Right forelimb (tissue), 1 donor: ENCODE measurements at regions not wholly inside any gene's neighbourhood (a gene's known extent, or its start where the extent isn't known, plus 50 kb on each side); places are given as distances from the start of the nearest gene placed in this dataset.

Experiments used
- DNase-seq: peaks from one replicate; pipeline ENCODE4 v3.0.0-alpha.2; 2018

DNA sequence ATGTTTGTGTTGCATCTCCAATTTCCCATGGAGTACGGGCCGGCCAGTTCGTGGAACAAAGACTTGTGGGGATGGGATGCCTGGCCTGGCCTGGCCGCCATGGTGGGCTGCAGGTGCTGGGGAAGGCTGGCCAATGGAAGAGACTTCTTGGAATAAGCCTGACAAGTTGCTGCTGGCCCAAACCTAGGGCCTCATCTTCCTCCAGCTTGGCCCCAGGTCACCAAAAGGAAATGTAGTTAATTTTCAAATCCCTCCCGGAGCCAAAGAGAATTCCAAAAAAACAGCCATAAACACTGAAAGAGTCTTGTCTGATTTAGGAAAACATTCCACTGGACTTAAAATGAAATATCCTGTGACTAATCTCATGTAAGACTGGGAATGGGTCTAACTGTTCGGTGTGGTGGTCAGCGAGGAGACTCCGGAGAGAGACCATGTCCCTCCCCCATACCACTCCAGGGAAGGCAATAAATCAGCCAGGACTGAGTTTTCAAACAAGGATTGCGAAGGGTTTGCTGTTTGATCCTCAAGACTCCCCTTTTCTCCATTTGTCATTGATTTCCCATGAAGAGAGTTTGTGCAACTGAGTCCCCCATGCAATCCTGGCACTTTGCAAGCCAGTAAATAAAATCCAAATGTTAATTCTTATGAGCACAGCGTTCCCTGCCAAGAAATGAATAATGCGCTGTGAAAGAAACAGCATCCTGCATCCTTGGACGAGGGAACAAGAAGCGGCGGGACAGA, 128.7 kb upstream of the HABP2 start:
- peak; percentile 86 for DNase-seq

DNA sequence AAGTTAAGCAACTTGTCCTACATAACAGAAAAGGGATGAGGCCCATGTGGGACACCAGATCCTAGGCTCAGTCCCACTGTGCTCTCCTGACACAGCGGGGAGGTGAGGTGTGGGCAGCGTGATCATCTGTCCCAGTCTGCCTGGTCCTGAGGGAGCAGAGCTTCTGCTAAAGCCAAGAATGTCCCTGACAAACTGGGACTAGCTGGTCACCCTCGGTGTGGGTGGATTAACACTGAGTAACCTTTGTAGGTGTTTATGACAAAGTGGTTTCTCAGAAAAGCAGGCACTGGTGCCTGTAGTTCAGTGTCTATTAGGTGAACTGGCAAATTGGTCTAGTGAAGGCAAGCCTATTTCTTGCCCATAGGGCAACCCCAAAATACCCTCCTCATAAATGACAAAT, 127.8 kb upstream of the HABP2 start:
- DNase-seq: no peak

DNA sequence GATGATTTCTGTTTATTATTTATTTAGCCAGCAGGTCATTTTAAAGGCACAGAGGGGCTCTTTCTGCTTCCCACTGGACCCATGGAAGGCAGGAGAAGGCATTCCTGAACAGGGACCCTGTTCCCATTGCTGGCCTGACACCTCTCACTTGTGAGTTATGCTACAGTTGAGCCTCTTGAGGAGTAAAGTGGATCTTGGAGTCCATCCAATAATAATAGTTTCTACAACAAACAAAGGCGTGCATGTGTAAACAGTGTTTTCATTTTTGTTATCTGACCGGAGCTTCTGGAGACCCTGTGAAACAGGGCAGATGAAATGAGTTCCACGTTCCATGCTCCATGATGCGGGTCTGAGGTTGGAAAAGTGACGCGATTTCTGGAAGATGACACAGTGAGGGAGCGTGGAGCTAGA, 127.3 kb upstream of the HABP2 start:
- no peak for DNase-seq

DNA sequence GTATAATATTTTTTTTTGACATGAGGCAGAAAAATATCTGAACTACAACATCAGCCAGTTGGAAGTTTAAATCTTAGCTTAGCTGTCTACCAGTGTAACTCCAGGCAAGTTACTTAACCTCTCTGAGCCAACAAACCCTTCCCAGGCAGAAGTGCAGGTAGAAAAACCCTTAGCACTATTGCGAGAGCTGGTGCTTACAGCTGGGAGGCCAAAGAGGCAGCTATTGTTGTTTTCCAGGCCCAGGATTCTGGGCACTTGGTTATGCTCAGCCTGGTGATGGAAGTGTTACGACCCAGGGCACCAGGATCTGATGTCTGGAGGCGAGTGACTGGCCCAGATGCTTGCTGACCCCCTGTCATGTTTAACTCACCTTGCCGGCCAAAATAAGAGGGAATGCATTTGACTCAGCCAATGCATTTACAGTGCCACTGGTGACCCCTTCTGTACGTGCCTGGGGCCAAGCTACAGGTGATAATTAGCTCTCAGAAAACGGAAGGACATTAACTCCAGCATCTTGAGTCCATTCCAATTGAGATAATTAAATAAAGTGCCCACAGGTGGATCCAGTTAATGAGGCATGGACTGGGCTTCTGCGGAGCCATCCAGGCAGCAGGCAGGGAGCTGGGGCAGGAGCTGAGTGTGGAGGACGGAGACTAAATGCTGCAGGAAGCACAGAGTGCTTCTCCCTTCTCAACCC, 126.5 kb upstream of the HABP2 start:
- DNase-seq: no peak

DNA sequence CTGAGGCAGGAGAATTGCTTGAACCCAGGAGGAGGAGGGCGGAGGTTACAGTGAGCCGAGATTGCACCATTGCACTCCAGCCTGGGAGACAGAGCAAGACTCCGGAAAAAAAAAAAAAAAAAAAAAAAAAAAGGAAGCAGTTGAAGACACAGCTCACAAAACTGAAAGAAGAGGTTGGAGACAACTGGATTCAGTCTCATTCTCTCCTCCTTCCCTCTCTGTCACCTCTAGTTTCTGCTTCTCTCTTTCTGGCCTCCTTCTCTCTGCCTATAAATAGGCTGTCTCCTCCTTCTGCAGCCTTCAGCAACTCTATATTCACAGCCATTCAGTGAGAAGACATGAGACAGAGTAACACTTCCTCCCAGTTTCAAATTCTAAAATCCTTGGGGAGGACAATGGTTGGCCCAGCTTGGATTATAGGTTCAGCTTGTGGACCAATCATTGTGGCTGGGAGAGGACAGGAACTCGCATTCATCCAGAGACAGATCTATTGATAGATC, 125.6 kb upstream of the HABP2 start:
- DNase-seq: no peak

DNA sequence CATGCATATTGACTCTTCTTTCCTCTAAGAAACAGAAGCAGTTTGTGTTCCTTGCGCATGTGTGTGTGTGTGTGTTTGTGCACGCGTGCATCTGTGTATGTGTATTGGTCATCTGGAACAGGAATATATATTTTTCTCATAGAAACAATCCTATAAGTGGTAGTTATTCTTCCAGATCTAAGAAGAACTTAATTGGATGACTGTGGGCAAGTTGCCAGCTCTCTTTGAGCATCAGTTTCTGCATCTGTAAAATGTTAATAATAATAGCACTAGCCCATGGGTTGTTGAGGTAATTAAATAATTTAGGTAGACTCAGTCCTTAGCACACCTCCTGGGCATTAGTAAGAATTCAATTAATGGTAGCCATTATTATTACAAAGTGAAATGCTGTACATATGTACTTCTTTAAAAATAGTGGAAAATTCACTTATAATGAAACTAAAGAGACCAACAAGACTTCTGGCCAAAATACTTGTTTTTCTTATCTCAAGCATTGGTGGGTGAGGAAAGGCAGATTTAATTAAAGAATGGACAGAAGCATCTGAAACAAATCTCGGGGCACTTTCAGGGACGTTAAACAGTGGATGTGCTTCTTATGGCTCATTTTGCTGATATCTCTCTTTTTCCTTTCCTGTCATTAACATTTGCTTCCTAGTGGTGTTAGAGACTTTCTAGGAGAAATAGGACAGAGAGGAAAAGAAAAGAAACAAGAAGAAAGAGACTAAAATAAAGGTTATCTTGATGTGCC, 124.9 kb upstream of the HABP2 start:
- no peak for DNase-seq

DNA sequence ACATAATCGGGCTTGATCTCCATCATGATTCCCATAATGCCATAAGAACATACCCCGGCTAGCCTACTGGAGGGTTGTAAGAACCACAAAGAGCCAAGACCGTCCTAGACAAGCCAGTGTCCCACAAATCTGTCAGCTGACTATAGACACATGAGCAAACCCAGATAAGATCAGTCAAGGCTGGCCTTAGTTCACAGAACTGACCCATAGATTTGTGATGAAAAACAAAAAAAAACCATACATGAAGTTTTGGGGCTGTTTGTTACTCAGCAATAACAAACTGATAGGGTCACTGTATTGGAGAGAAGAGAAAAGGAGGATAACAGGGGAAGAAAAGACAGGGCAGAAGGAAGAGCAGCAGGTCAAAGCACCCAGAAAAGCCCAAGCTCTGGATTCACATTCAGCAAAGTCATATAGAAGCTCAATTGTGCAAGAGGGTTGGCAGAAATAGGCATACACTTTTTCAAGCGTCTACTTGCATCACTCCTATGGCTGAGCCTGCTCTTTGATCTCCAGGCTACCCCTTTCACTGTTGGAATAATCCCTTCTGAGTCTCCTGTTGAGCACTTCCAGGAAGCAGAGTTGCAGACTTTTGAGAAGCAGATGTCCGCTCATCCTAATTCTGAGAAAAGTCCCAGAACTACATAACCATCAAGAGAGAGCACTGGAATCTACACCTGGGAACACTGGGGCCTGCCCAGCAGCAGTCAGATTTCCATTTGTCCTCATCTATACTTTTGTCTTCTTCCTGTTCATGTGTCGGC, 122.0 kb upstream of the HABP2 start:
- no peak for DNase-seq

DNA sequence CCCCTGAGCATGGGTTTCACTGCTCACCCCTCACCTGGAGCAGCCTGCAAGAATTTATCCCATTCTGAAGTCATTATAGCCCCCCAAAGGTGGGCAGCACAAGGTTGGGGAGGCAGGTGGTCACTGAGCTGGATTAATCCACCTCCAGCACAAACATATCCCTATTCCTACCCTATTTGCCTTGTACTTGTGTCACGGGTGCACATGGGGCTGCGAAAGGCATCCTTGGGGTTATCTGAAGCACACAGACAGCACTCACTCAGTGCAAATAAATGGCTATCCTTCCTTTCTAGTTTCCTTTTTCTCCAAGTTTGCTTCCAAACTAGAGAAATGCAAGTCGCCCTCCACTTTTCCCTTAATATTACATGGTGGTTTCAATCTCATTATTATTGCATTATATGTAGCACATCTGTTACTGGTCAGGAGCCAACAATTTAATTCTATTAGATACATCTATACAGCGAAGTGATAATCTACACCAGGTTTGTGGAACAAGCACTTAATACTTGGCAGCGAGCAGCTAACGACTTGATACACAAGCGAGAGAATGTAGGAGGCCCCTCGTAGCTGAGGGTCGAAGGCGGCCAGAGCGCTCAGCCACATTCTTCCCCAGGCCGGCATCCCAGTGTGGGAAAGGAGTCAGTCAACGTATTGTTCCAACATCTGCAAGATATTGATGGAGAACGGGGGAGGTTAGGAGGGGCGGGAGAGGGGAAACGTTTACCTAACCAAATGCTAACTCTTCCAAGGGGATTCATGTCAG, 121.3 kb upstream of the HABP2 start:
- peak; percentile 84 for DNase-seq

DNA sequence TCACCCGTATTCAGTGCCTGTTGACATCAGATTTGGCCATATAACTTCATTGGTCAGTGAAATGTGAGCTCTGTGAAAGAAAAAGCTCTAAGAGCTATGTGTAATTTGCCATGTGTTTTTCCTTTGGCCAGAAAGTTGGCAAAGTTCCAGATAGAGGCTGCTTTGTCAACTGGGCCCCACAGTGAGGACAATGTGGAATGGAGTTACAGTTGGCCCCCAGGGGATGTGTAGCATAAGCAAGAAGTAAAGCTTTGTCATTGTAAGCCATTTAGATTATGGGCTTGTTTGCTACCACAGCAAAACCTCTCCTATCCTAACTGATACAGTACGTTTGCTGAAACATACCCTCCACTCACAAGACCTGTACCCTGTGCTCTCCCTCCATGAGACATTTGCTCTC, 119.1 kb upstream of the HABP2 start:
- no peak for DNase-seq

DNA sequence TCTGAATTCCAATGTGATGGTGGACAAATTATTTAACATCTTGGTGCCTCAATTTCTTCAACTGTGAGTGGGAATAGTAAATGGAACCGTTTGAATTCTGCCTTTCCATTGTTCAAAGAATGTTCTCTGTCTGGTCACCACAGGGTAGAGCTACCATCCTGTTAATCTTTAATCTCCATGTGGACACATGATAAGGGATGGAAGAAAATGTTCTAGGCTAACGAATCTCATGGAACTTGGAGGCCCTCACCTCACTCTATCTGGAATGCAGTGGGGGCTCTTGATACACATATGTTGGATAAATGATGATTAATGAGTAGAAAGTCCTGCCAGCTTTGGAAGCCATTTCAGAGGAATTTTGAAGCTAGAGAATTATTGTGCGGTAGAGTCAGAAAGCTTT, 118.5 kb upstream of the HABP2 start:
- DNase-seq: no peak

DNA sequence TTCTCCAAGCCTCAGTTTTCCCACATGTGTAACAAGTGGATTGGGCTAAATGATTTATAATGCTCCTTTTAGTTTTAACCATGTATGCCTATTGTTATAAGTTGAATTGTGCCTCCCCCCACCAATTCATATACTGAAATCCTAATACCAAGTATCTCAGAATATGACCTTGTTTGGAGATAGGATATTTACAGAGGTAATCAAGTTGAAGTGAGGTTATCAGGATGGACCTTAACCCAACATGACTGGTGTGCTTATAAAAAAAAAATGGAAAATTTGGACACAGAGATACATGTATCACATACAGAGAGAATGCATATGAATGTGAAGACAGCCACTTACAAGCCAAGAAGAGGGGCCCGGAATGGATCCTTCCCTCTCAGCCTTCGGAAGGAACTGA, 117.9 kb upstream of the HABP2 start:
- no peak for DNase-seq

DNA sequence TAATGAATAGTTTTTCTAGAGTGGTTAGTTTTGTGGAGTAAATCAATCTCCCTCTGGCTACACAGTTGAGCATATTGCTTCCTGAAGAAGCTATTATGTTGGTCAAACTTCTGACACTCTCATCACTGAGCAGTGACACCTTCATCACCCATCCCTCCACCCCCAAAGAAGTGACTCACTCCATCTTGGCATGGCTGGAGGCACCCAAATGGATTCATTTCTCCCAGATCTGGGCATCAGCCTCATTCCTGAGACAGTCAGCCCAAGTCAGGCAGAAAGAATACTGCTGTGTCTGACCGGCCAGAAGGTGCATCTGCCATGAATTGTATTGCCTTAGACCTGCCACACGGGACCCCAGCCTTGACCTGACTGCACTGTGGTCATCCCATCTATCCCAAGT, 117.0 kb upstream of the HABP2 start:
- no peak for DNase-seq

DNA sequence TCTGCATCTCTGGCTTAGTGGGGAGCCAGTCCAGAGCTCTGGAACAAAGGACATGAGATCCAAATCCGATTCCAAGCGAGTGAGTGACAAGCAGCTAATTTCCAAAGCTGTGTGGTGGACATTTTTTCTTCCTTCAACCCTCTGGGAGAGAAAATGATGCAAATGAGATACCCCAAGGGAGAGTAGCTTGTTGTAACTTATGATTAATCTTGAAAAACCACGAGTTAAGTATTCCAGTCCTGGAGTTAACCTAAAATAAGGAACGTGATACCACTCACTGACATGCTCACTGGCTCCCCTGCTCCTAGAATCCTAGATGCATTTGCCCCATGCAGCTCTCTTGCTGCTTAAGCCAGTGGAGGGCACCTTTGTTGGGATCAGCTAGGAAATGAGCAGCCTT, 116.0 kb upstream of the HABP2 start:
- no peak for DNase-seq

DNA sequence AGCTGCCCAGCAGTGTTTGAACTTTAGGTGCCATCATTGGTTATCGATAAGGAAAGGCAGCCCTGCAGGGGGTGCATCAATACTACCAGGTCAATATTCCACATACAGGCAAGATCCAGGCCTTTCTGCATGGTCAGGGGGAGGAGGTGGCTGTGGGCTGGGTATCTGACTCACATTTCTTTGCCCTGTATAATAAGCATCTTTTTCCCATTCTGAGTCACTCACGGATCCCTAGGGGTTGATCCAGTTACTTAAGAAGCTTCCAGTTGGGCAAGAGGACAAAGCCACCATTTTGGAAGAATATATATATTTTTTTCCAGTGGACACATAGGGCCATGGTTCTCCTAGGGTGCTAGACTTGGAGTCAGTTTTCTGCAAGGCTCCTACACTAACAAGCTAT, 114.2 kb upstream of the HABP2 start:
- DNase-seq: no peak

DNA sequence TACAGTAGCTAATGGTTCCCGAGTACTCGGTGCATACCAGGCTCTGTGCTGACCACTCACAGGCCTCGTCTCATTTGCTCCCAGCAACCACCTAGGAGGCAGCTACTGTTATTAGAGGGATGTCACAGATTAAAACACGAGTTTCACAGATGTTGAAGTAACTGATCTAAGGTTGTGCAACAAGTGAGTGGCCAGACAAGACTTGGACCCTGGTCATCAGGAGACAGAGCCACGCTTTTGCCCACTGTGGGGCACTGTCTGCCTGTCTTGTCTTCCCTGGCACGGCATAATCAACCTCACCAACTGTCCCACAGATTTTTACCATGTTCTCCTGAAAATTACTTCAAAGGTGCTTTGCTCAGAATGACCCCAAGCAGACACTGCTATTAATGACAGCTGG, 111.6 kb upstream of the HABP2 start:
- DNase-seq: no peak

DNA sequence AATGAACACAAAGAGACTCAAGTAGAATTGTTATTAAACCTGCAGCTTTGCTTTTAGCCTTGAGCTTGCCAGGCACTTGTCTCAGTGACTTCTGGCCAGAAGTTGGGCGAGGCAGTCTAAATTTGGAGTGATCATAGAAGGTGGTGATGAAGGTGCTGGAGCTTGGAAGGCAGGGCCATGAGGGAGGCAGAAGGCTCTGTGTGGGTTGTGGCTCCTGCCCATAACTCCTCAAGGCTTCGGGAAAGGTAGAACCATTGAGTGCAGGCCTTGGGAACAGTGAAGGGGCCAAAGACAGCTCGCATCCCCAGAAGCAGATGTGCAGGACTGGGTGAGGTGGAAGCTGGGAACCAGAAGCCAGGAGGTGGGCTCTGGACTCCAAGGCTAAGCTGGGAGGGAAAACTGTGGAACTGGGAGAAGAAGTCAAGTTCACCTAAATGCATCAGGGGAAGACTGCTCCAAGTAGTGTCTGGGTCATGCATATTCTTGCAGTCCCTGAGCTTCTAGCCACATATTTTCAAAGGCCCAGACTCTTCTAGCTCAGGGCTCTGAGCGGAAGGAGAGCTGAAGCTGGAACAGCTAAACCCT, 111.1 kb upstream of the HABP2 start:
- no peak for DNase-seq

DNA sequence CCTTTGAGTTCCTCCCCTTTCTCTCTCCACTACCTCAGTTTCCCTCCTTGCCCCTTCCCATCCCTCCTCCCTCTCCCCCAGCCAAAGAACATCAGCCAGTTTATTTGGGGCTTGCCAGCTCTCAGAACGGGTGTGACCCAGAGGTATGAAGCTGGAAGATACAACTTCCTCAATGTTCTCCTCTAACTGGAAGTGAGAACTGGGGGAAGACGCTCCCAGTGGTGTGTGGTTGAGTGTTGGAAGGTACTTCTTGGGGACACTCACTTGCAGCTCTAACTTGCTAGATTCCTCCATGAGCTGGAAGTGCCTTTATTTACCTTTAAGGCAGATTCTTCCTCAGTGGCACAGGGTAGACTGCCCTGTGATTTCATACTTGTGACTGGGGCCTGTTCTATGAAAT, 110.5 kb upstream of the HABP2 start:
- no peak for DNase-seq

DNA sequence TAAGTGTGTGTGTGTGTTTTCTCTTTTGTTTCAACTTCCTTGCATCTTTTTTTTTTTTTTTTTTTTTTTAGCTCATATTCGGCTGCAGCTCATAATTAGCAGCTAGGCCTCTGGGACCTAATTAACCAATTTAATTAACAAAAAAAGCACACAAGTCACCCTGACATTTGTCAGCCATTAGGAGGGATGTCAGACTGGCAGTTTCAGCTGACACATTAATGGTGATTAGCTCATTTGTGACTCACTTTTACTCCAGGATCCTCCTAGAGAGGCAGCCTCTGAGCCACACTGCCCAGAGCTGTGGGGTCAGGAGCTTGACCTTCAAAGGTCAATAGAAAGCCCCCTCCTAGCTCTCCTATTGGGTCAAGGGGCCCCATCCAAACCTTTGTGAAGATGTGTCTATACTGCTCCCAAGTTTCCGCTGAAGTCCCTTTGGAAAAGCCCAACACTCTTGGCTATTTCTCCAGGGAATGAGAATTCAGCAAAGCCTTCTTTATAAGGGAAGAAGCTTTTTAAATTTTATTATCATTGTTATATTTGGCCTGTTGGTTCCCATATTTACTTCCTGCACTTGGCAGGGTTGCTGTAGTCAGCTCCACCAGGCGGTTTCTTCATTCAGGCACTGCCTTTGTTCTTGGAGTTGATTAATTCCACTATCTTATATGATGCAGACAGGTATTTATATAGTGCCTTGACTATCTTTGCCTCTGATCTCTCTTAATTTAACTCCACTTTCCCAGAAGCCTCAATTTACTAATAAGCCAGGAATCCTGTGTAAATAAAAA, 109.5 kb upstream of the HABP2 start:
- no peak for DNase-seq

DNA sequence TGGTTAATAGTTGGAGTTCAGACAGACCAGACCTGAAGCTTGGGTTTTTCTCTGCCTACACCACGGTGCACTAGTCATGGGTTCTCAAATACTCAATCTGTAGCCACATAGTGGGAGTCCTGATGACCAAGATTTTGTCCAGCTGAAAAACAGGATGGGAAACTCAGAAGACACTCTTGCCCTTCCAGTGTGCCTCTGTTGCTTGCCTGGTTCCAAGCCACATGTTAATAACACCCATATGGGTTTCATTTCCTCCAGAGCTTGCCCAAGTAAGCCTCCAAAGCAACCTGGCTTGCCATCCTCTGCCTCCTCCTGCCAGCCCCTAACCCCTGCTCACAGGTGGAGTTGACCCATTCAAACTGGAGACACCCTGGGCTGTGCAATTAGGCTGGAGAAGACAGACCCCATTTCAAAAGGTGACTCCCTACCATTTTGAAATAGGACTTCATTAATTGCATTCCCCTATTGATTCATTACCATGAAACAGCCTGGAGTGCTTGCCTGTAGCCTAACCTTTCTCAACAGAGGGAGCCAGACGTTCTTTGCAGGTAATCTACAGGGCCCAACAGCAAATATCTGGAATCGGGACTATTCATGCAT, 108.0 kb upstream of the HABP2 start:
- no peak for DNase-seq

DNA sequence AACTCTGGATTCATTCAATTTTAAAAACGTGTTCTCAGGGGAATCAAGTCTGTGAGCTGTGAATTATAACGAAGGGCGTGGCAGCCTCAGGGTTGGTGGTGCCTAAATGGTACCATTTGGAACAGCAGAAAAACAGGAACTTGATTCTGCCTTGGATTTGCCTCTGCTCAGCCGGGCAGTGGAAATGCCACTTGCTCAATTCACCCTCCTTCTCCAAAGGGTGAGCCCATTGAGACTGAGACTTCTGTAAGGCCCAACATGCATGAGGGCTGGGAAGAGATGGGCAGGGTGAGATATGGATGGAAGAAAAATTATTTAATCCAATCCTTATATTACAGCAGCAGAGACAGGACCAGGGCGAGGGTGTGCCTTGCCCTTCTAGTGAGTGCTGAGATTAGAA, 107.1 kb upstream of the HABP2 start:
- no peak for DNase-seq

DNA sequence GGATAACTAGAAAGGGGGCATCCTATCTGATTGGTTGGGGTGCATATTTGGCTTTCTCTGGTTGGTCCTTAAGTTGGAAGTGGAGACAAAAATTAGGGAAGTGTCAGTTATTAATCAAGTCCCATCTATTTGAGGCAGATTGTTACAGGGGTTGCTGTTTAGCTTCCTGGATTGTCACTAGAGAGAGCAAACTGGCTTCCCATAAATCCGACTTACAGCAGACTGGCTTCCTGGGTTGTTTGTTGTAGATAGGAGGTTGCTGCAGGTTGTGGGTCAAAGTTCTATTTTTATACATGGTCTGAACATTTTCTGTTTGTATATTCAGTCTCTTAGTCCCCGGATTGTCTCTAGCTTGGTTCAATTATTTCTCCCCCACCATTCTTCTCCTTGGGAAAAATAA, 106.1 kb upstream of the HABP2 start:
- DNase-seq: no peak
